ENCODE measurements at regions not wholly inside any gene's neighbourhood (a gene's known extent, or its start where the extent isn't known, plus 50 kb on each side); places are given as distances from the start of the nearest gene placed in this dataset.

- Histone ChIP-seq H3K4me1 (no peaks in the 10 kb centered on the region), H3K27ac (no peak overlapping the region), H3K27me3 (ENCODE audit: insufficient read depth in 3 of 3, low read length in 2 of 3) (no peaks in the 10 kb centered on the region), H3K9me3 (no peaks in the 10 kb centered on the region), H3K4me3 (no peak overlapping the region), H3K36me3 (ENCODE audit: insufficient read depth in 1 of 2, low read depth in 1 of 2) (no peaks in the 10 kb centered on the region)
- intact Hi-C loops (cut with DNase I): no loop called here
- no peak for ATAC-seq
- DNase-seq: no peak
- no peak for TF ChIP-seq CTCF (IDR thresholded peaks at IDR 0.05)
Observed at GRCh38 chr3:17798000-17798399, 55.6 kb upstream of the TBC1D5 start.

- 77 to 82% (median 79%) methylated on average over 3 of the region's 3 CpGs for WGBS, 3 donors
- no peak for TF ChIP-seq CTCF (IDR thresholded peaks at IDR 0.05)
- intact Hi-C loops (cut with DNase I): no loop called here
- Histone ChIP-seq H3K4me3 (no peak overlapping the region), H3K27ac (no peak overlapping the region), H3K36me3 (ENCODE audit: insufficient read depth in 1 of 2, low read depth in 1 of 2) (no peaks in the 10 kb centered on the region), H3K9me3 (no peaks in the 10 kb centered on the region), H3K27me3 (ENCODE audit: insufficient read depth in 3 of 3, low read length in 2 of 3) (no peaks in the 10 kb centered on the region), H3K4me1 (no peaks in the 10 kb centered on the region)
- ATAC-seq (no peak), DNase-seq (no peak)
Observed at GRCh38 chr3:17795711-17796110, 53.3 kb upstream of the TBC1D5 start.

- Histone ChIP-seq H3K4me1 (no peaks in the 10 kb centered on the region), H3K27ac (no peak overlapping the region), H3K27me3 (ENCODE audit: insufficient read depth in 3 of 3, low read length in 2 of 3) (no peaks in the 10 kb centered on the region), H3K4me3 (no peak overlapping the region), H3K36me3 (ENCODE audit: insufficient read depth in 1 of 2, low read depth in 1 of 2) (no peaks in the 10 kb centered on the region), H3K9me3 (no peaks in the 10 kb centered on the region)
- 81 to 85% (median 84%) methylated on average over 1 of the region's 1 CpG for WGBS, 3 donors
- TF ChIP-seq CTCF (IDR thresholded peaks at IDR 0.05): no peak
- DNase-seq (no peak), ATAC-seq (no peak)
- intact Hi-C loops (cut with DNase I): no loop called here
Observed at GRCh38 chr3:17795280-17795679, 52.8 kb upstream of the TBC1D5 start.

- Histone ChIP-seq H3K4me3 (no peak overlapping the region), H3K36me3 (ENCODE audit: insufficient read depth in 1 of 2, low read depth in 1 of 2) (no peaks in the 10 kb centered on the region), H3K27ac (no peak overlapping the region), H3K4me1 (no peaks in the 10 kb centered on the region), H3K27me3 (ENCODE audit: insufficient read depth in 3 of 3, low read length in 2 of 3) (no peaks in the 10 kb centered on the region), H3K9me3 (no peaks in the 10 kb centered on the region)
- ATAC-seq (no peak), DNase-seq (no peak)
- TF ChIP-seq CTCF (IDR thresholded peaks at IDR 0.05): no peak
- intact Hi-C loops (cut with DNase I): no loop called here
- WGBS, 3 donors: 76 to 80% (median 78%) methylated on average over 4 of the region's 4 CpGs
Observed at GRCh38 chr3:17793542-17794195, 51.2 kb upstream of the TBC1D5 start.
